ENCODE measurements at regions not wholly inside any gene's neighbourhood (a gene's known extent, or its start where the extent isn't known, plus 50 kb on each side); places are given as distances from the start of the nearest gene placed in this dataset.

DNA sequence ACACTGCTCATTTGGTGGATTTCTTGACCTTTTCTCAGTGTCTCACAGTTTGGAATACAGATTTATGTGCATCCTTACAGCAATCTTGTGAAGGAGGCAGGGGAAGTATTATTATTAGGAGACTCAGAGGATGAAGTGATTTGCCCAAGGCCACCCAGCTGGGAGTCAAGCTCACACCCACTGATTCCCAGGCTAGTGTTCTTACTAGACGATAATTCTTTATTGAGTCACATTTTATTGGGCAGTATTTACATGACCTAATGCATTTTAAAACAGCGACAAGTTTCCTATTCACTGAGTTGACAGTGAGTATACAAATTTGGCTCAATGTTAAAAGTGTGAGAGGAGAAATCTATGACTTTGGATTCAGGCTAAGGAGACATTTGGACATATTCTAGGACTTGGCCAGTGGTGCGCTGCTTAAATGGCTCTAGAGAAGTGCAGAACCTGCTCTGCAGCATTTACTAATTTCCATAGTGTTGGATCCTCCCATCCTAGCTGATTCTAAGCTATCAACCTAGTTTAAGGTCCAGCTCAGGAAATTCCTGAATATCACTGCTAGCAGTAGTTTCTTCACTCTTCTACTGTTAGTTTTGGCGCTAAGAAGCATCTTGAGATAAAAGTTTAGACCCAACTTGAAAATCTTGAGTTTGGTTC is 199.3 kb downstream of the MTX2 start:
- no peak for DNase-seq (ENCODE audit: low read depth, low spot score)
- Histone ChIP-seq H3K27me3 (ENCODE audit: control insufficient read depth, insufficient read depth, low read length) (peaks cover 7% of the 10 kb centered on the region; the same call in 1 of the 2 replicates), H3K4me1 (ENCODE audit: control insufficient read depth, insufficient read depth, low read length) (no peaks in the 10 kb centered on the region), H3K36me3 (ENCODE audit: control insufficient read depth, insufficient read depth, low read length) (no peaks in the 10 kb centered on the region), H3K4me3 (ENCODE audit: low read depth in 2 of 2, low read length in 2 of 2) (no peak overlapping the region), H3K27ac (ENCODE audit: low read length) (no peak overlapping the region), H3K9me3 (ENCODE audit: control insufficient read depth, insufficient read depth, low read depth, low read length) (no peaks in the 10 kb centered on the region)
- TF ChIP-seq POLR2AphosphoS5 (IDR thresholded peaks at IDR 0.05; ENCODE audit: low read depth, low read length), result no peak
- no peak for TF ChIP-seq SIN3A (IDR thresholded peaks at IDR 0.05; ENCODE audit: borderline replicate concordance, insufficient read depth, low read depth, low read length)
- no peak for TF ChIP-seq TCF7L2 (IDR thresholded peaks at IDR 0.05; ENCODE audit: low read depth, low read length)
- no peak for TF ChIP-seq CTCF (IDR thresholded peaks at IDR 0.05)
- no peak for TF ChIP-seq REST (IDR thresholded peaks at IDR 0.05; ENCODE audit: insufficient read depth in 1 of 2, low read depth in 2 of 2, low read length in 1 of 2)
- ChIA-PET CTCF (no interaction called here), POLR2A (no interaction called here)
- intact Hi-C loops (cut with micrococcal nuclease; ENCODE audit: unreplicated experiment), result no loop called here
- in situ Hi-C loops (cut with HindIII; ENCODE audit: low pct_unique_long_range_greater_than_20kb, low sequenced_read_pairs), result no loop called here
- no TSS peak for BruUV-seq (replicated peaks)
- ATAC-seq, result no peak

DNA sequence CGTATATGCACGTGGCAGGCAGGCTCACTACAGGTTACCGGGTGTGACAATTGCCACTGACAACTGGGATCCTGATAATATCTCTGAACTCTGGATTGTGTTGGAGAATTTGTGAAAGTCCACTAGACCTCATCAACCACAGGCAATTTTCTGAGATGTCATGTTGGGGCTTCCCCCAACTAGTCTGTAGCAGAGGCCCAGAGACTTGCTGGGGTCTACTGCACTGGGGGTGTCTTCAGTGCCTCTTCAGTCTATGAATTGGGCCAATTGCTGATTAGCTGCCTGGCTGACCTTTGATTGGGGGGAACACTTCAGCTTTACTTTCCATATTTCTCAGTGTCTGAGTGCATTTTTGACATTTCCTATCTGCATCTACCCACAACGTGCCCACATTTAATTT is 201.5 kb downstream of the MTX2 start:
- TF ChIP-seq SIN3A (IDR thresholded peaks at IDR 0.05; ENCODE audit: borderline replicate concordance, insufficient read depth, low read depth, low read length), result no peak
- TF ChIP-seq POLR2AphosphoS5 (IDR thresholded peaks at IDR 0.05; ENCODE audit: low read depth, low read length), result no peak
- no peak for TF ChIP-seq REST (IDR thresholded peaks at IDR 0.05; ENCODE audit: insufficient read depth in 1 of 2, low read depth in 2 of 2, low read length in 1 of 2)
- TF ChIP-seq CTCF (IDR thresholded peaks at IDR 0.05), result no peak
- TF ChIP-seq TCF7L2 (IDR thresholded peaks at IDR 0.05; ENCODE audit: low read depth, low read length), result no peak
- CTCF ChIA-PET, result no interaction called here
- H3K27me3 ChIP-seq (ENCODE audit: control insufficient read depth, insufficient read depth, low read length), result peaks cover 2% of the 10 kb centered on the region; the same call in 1 of the 2 replicates
- no peaks in the 10 kb centered on the region for H3K4me1 ChIP-seq (ENCODE audit: control insufficient read depth, insufficient read depth, low read length)
- no peak overlapping the region for H3K4me3 ChIP-seq (ENCODE audit: low read depth in 2 of 2, low read length in 2 of 2)
- BruUV-seq (replicated peaks), result no TSS peak
- POLR2A ChIA-PET, result no interaction called here
- no peak overlapping the region for H3K27ac ChIP-seq (ENCODE audit: low read length)
- no peaks in the 10 kb centered on the region for H3K9me3 ChIP-seq (ENCODE audit: control insufficient read depth, insufficient read depth, low read depth, low read length)
- DNase-seq (ENCODE audit: low read depth, low spot score), result no peak
- H3K36me3 ChIP-seq (ENCODE audit: control insufficient read depth, insufficient read depth, low read length), result no peaks in the 10 kb centered on the region
- in situ Hi-C loops (cut with HindIII; ENCODE audit: low pct_unique_long_range_greater_than_20kb, low sequenced_read_pairs) (no loop called here), intact Hi-C loops (cut with micrococcal nuclease; ENCODE audit: unreplicated experiment) (no loop called here)
- ATAC-seq, result no peak
